CD14-positive monocyte (primary cell): ENCODE measurements at regions not wholly inside any gene's neighbourhood (a gene's known extent, or its start where the extent isn't known, plus 50 kb on each side); places are given as distances from the start of the nearest gene placed in this dataset.

ENCODE experiments used
- DNase-seq, 3 donors: peaks; one replicate each; pipeline ENCODE4 v3.0.0-alpha.2; 2011 to 2022
- H2AFZ ChIP-seq: 2 replicates; pipeline ENCODE4 v1.6.0; 2012; ENCODE audit warnings: mild to moderate bottlenecking, low read depth, low read length, inconsistent platforms; ENCODE audit not compliant: insufficient read depth, poor library complexity, severe bottlenecking
- H3K27ac ChIP-seq, 2 donors: 1 replicate in 1 of 2; 2 replicates in 1 of 2; pipeline ENCODE4 v1.5.1; 2012 to 2013; ENCODE audit warnings: low read length in 2 of 2, control low read depth in 1 of 2, inconsistent platforms in 1 of 2, low read depth in 1 of 2, mild to moderate bottlenecking in 1 of 2
- H3K27me3 ChIP-seq, 2 donors: one replicate each; pipeline versions ENCODE4 v1.6.0 to v1.6.1; 2011 to 2013; ENCODE audit warnings: low read length in 2 of 2; ENCODE audit not compliant: control insufficient read depth in 2 of 2, insufficient read depth in 2 of 2
- H3K36me3 ChIP-seq, 2 donors: replicated peaks in 1 of 2; 1 replicate in 1 of 2; 2 replicates in 1 of 2; pipeline versions ENCODE4 v1.5.1 to v1.6.1; 2012 to 2013; ENCODE audit warnings: low read length in 2 of 2, control low read depth in 1 of 2, inconsistent platforms in 1 of 2, mild to moderate bottlenecking in 1 of 2; ENCODE audit not compliant: insufficient read depth in 2 of 2, control insufficient read depth in 1 of 2
- H3K4me1 ChIP-seq, 2 donors: 1 replicate in 1 of 2; 2 replicates in 1 of 2; pipeline versions ENCODE4 v1.5.1 to v1.6.1; 2012 to 2013; ENCODE audit warnings: low read length in 2 of 2, control low read depth in 1 of 2, inconsistent platforms in 1 of 2, mild to moderate bottlenecking in 1 of 2, moderate library complexity in 1 of 2; ENCODE audit not compliant: insufficient read depth in 2 of 2, control insufficient read depth in 1 of 2
- H3K4me2 ChIP-seq: replicated peaks from 2 replicates; pipeline ENCODE3; 2012; ENCODE audit warnings: low read length, moderate library complexity, mild to moderate bottlenecking; ENCODE audit not compliant: poor library complexity, severe bottlenecking; ENCODE audit errors: extremely low read depth
- H3K4me3 ChIP-seq, 3 experiments: fragments of 200-600 bp in 1 of 3; sonication (generic) in 1 of 3; replicated peaks in 1 of 3; 1 replicate in 2 of 3; 2 replicates in 1 of 3; pipeline ENCODE4 v1.5.1; 2011 to 2013; ENCODE audit warnings: low read length in 3 of 3, mild to moderate bottlenecking in 3 of 3, control low read depth in 2 of 3, low read depth in 2 of 3, inconsistent platforms in 1 of 3, moderate library complexity in 1 of 3
- H3K79me2 ChIP-seq: 2 replicates; pipeline ENCODE4 v1.6.0; 2012; ENCODE audit warnings: mild to moderate bottlenecking, control low read depth, inconsistent platforms, low read length, moderate library complexity; ENCODE audit not compliant: insufficient read depth
- H3K9ac ChIP-seq: 2 replicates; pipeline ENCODE4 v1.6.0; 2017; ENCODE audit warnings: low read length, mild to moderate bottlenecking; ENCODE audit not compliant: insufficient read depth, poor library complexity, severe bottlenecking
- H3K9me3 ChIP-seq, 2 donors: replicated peaks in 1 of 2; 1 replicate in 1 of 2; 2 replicates in 1 of 2; pipeline versions ENCODE4 v1.5.1 to v1.6.1; 2012 to 2013; ENCODE audit warnings: low read length in 2 of 2, control low read depth in 1 of 2; ENCODE audit not compliant: control insufficient read depth in 1 of 2, insufficient read depth in 1 of 2
- H4K20me1 ChIP-seq: 2 replicates; pipeline ENCODE4 v1.6.0; 2012; ENCODE audit warnings: mild to moderate bottlenecking, low read length, control low read depth, moderate library complexity; ENCODE audit not compliant: insufficient read depth
- H3K27ac Mint-ChIP-seq, 7 donors: one replicate each; pipeline ENCODE4 v1.8.0; 2020; ENCODE audit warnings: mild to moderate bottlenecking in 7 of 7, mixed read lengths in 7 of 7, moderate library complexity in 6 of 7, inconsistent platforms in 2 of 7
- H3K27me3 Mint-ChIP-seq, 3 donors: one replicate each; pipeline ENCODE4 v1.8.0; 2021 to 2022; ENCODE audit warnings: low read depth in 3 of 3, mild to moderate bottlenecking in 3 of 3, mixed read lengths in 3 of 3, moderate library complexity in 3 of 3, inconsistent platforms in 1 of 3
- H3K36me3 Mint-ChIP-seq, 2 donors: one replicate each; pipeline ENCODE4 v1.8.0; 2020; ENCODE audit warnings: mixed read lengths in 2 of 2, inconsistent platforms in 1 of 2, mild to moderate bottlenecking in 1 of 2
- H3K4me1 Mint-ChIP-seq: one replicate; pipeline ENCODE4 v1.8.0; 2020; ENCODE audit warnings: mild to moderate bottlenecking, mixed read lengths
- H3K4me3 Mint-ChIP-seq, 2 donors: one replicate each; pipeline ENCODE4 v1.8.0; 2020; ENCODE audit warnings: mild to moderate bottlenecking in 2 of 2, mixed read lengths in 2 of 2, moderate library complexity in 1 of 2
- H3K9me3 Mint-ChIP-seq, 7 donors: one replicate each; pipeline ENCODE4 v1.8.0; 2020 to 2022; ENCODE audit warnings: mixed read lengths in 7 of 7, mild to moderate bottlenecking in 6 of 7, moderate library complexity in 6 of 7, inconsistent platforms in 2 of 7
- WGBS: methylation state at CpG from one replicate; pipeline ENCODE4 v1.1.5; 2013; ENCODE audit warnings: missing lambda C conversion rate; ENCODE audit not compliant: insufficient coverage; 5-methylcytosine and 5-hydroxymethylcytosine counted together
- intact Hi-C, 2 donors: fragments of 100-400 bp; cut with micrococcal nuclease; formaldehyde crosslinking; loops; one replicate each; pipeline versions ENCODE4 v1.15.0 to v1.15.1; 2023
- TF ChIP-seq, protein P1 (sequence below): fragments of 200-600 bp; IDR thresholded peaks from one replicate; pipeline ENCODE4 v1.8.0; 2022; ENCODE audit warnings: antibody characterized with exemption, mild to moderate bottlenecking

DNA sequence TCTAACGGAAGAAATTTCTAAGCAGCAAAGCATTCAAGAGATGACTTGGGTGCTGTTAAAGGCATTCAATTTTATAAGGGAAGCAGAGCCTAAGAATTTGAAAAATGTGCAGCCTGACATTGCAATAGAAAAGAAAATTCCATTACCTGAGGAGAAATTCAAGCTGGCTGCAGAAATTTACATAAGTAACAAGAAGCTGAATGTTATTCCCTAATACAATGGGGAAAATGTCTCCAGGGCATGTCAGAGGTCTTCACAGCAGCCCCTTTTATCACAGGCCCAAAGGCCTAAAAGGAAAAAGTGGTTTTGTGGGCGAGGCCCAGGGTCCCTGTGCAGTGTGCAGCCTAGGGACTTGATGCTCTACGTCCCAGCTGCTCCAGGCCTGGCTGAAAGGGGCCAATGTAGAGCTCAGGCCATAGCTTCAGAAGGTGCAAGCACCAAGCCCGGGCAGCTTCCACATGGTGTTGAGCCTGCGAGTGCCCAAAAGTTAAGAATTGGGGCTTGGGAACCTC is 306.7 kb downstream of the RDH14 start:
- H3K9me3 Mint-ChIP-seq, result peaks cover 0 to 13% (median 4%) of the 10 kb centered on the region in 7 donors
- H3K9me3 ChIP-seq, result peaks cover 0 to 6% of the 10 kb centered on the region in 2 donors
- H3K27me3 ChIP-seq, result no peaks in the 10 kb centered on the region
- WGBS, result 94% methylated on average over 5 of the region's 5 CpGs
- H3K79me2 ChIP-seq, result no peaks in the 10 kb centered on the region
- H3K36me3 Mint-ChIP-seq, result no peaks in the 10 kb centered on the region
- TF ChIP-seq, protein P1, sequence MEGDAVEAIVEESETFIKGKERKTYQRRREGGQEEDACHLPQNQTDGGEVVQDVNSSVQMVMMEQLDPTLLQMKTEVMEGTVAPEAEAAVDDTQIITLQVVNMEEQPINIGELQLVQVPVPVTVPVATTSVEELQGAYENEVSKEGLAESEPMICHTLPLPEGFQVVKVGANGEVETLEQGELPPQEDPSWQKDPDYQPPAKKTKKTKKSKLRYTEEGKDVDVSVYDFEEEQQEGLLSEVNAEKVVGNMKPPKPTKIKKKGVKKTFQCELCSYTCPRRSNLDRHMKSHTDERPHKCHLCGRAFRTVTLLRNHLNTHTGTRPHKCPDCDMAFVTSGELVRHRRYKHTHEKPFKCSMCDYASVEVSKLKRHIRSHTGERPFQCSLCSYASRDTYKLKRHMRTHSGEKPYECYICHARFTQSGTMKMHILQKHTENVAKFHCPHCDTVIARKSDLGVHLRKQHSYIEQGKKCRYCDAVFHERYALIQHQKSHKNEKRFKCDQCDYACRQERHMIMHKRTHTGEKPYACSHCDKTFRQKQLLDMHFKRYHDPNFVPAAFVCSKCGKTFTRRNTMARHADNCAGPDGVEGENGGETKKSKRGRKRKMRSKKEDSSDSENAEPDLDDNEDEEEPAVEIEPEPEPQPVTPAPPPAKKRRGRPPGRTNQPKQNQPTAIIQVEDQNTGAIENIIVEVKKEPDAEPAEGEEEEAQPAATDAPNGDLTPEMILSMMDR, result no peak
- no peak overlapping the region for H3K4me3 ChIP-seq
- H4K20me1 ChIP-seq, result no peaks in the 10 kb centered on the region
- no peak for DNase-seq
- no peaks in the 10 kb centered on the region for H3K4me1 ChIP-seq
- no peaks in the 10 kb centered on the region for H3K36me3 ChIP-seq
- H3K4me1 Mint-ChIP-seq, result no peaks in the 10 kb centered on the region
- H3K27ac ChIP-seq, result no peak overlapping the region
- H3K27me3 Mint-ChIP-seq, result peaks cover 0 to 2% (median 0%) of the 10 kb centered on the region in 3 donors
- H3K4me3 Mint-ChIP-seq, result no peak overlapping the region
- intact Hi-C loops, result no loop called here
- H3K27ac Mint-ChIP-seq, result no peak overlapping the region
- H2AFZ ChIP-seq, result no peak overlapping the region
- H3K9ac ChIP-seq, result no peak overlapping the region
- H3K4me2 ChIP-seq, result no peak overlapping the region

DNA sequence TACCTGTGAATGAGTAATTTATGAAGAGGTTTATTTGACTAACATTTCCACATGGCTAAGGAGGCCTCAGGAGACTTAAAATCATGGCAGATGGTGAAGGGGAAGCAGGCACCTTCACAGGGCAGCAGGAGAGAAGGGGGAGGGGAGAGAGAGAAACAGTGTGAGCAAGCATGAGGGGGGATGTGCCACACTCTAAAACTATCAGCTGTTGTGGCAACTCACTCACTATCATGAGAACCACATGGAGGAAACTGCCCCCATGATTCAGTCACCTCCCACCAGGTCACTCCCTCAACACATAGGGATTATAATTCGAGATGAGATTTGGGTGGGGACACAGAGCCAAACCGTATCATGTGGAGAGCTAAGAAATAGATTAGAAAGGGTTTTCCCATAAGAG is 309.0 kb downstream of the RDH14 start:
- no peak overlapping the region for H3K27ac ChIP-seq
- no peak overlapping the region for H3K4me2 ChIP-seq
- Mint-ChIP-seq H3K27me3 (peaks cover 0 to 2% (median 0%) of the 10 kb centered on the region in 3 donors), H3K27ac (no peak overlapping the region), H3K9me3 (peaks cover 0 to 12% (median 4%) of the 10 kb centered on the region in 7 donors), H3K4me1 (no peaks in the 10 kb centered on the region), H3K36me3 (no peaks in the 10 kb centered on the region), H3K4me3 (no peak overlapping the region)
- H3K4me3 ChIP-seq, result no peak overlapping the region
- TF ChIP-seq, protein P1, result no peak
- H4K20me1 ChIP-seq, result no peaks in the 10 kb centered on the region
- no peak for DNase-seq
- H3K9ac ChIP-seq, result no peak overlapping the region
- intact Hi-C loops, result no loop called here
- no peak overlapping the region for H2AFZ ChIP-seq
- no peaks in the 10 kb centered on the region for H3K27me3 ChIP-seq
- H3K36me3 ChIP-seq, result no peaks in the 10 kb centered on the region
- no CpG with 5 or more reads among the region's 2 CpGs for WGBS
- H3K9me3 ChIP-seq, result peaks cover 0 to 6% of the 10 kb centered on the region in 2 donors
- H3K79me2 ChIP-seq, result no peaks in the 10 kb centered on the region
- H3K4me1 ChIP-seq, result no peaks in the 10 kb centered on the region
